ENCODE measurements at regions not wholly inside any gene's neighbourhood (a gene's known extent, or its start where the extent isn't known, plus 50 kb on each side); places are given as distances from the start of the nearest gene placed in this dataset.

GRCh38 chr1:14138135-14138506 is 438.1 kb downstream of the PRDM2 start:
- no peak for DNase-seq
- Histone ChIP-seq H3K9me3 (ENCODE audit: insufficient read depth, low read depth) (no peaks in the 10 kb centered on the region), H3K9me2 (ENCODE audit: insufficient read depth) (no peaks in the 10 kb centered on the region), H3F3A (ENCODE audit: insufficient read depth, low read depth) (no peaks in the 10 kb centered on the region), H3K4me2 (no peak overlapping the region), H4K20me1 (ENCODE audit: insufficient read depth) (no peaks in the 10 kb centered on the region), H3K27ac (no peak overlapping the region), H2AFZ (no peak overlapping the region), H3K79me2 (ENCODE audit: low read depth) (no peaks in the 10 kb centered on the region), H3K27me3 (ENCODE audit: insufficient read depth, low read depth) (peaks cover 3% of the 10 kb centered on the region; the same call in 1 of the 2 replicates), H3K4me1 (replicated peaks; ENCODE audit: insufficient read depth) (no peaks in the 10 kb centered on the region), H3K36me3 (ENCODE audit: low read depth) (no peaks in the 10 kb centered on the region), H3K4me3 (no peak overlapping the region)
- ChIA-PET CTCF (no interaction called here), POLR2A (ENCODE audit: unreplicated experiment) (no interaction called here)
- intact Hi-C loops (cut with micrococcal nuclease; ENCODE audit: unreplicated experiment): no loop called here
- BruUV-seq (replicated peaks): no TSS peak
- TF ChIP-seq CTCF (conservative IDR thresholded peaks at IDR 0.05): no peak

GRCh38 chr1:14138687-14139086 is 438.7 kb downstream of the PRDM2 start:
- ChIA-PET POLR2A (ENCODE audit: unreplicated experiment) (no interaction called here), CTCF (no interaction called here)
- no peak overlapping the region for H3K27ac ChIP-seq
- H3F3A ChIP-seq (ENCODE audit: insufficient read depth, low read depth): no peaks in the 10 kb centered on the region
- H3K4me3 ChIP-seq: no peak overlapping the region
- no peaks in the 10 kb centered on the region for H3K9me2 ChIP-seq (ENCODE audit: insufficient read depth)
- no peaks in the 10 kb centered on the region for H3K36me3 ChIP-seq (ENCODE audit: low read depth)
- no peak overlapping the region for H2AFZ ChIP-seq
- intact Hi-C loops (cut with micrococcal nuclease; ENCODE audit: unreplicated experiment): no loop called here
- no peak for TF ChIP-seq CTCF (conservative IDR thresholded peaks at IDR 0.05)
- TF ChIP-seq EZH2 (IDR thresholded peaks at IDR 0.05; ENCODE audit: low read depth): no peak
- no peaks in the 10 kb centered on the region for H3K79me2 ChIP-seq (ENCODE audit: low read depth)
- H3K4me2 ChIP-seq: no peak overlapping the region
- H4K20me1 ChIP-seq (ENCODE audit: insufficient read depth): no peaks in the 10 kb centered on the region
- peaks cover 3% of the 10 kb centered on the region; the same call in 1 of the 2 replicates for H3K27me3 ChIP-seq (ENCODE audit: insufficient read depth, low read depth)
- H3K9me3 ChIP-seq (ENCODE audit: insufficient read depth, low read depth): no peaks in the 10 kb centered on the region
- no peak for DNase-seq
- no peaks in the 10 kb centered on the region for H3K4me1 ChIP-seq (replicated peaks; ENCODE audit: insufficient read depth)
- BruUV-seq (replicated peaks): no TSS peak

GRCh38 chr1:14140831-14141401 is 440.9 kb downstream of the PRDM2 start:
- no peaks in the 10 kb centered on the region for H3K79me2 ChIP-seq (ENCODE audit: low read depth)
- TF ChIP-seq CTCF (conservative IDR thresholded peaks at IDR 0.05) (no peak), EZH2 (IDR thresholded peaks at IDR 0.05; ENCODE audit: low read depth) (no peak)
- CTCF ChIA-PET: interaction anchor here (0.7 kb wide), 1 partner anchor 689 kb away, joined by 3 read pairs; no protein-coding TSS in a partner anchor
- no peaks in the 10 kb centered on the region for H3F3A ChIP-seq (ENCODE audit: insufficient read depth, low read depth)
- no peak for DNase-seq
- POLR2A ChIA-PET (ENCODE audit: unreplicated experiment): no interaction called here
- peaks cover 3% of the 10 kb centered on the region; the same call in 1 of the 2 replicates for H3K27me3 ChIP-seq (ENCODE audit: insufficient read depth, low read depth)
- no peaks in the 10 kb centered on the region for H3K36me3 ChIP-seq (ENCODE audit: low read depth)
- H3K9me3 ChIP-seq (ENCODE audit: insufficient read depth, low read depth): no peaks in the 10 kb centered on the region
- H3K9me2 ChIP-seq (ENCODE audit: insufficient read depth): no peaks in the 10 kb centered on the region
- H2AFZ ChIP-seq: no peak overlapping the region
- no TSS peak for BruUV-seq (replicated peaks)
- no peaks in the 10 kb centered on the region for H4K20me1 ChIP-seq (ENCODE audit: insufficient read depth)
- no peak overlapping the region for H3K4me3 ChIP-seq
- no peak overlapping the region for H3K4me2 ChIP-seq
- H3K4me1 ChIP-seq (replicated peaks; ENCODE audit: insufficient read depth): no peaks in the 10 kb centered on the region
- intact Hi-C loops (cut with micrococcal nuclease; ENCODE audit: unreplicated experiment): no loop called here
- no peak overlapping the region for H3K27ac ChIP-seq

Data from PC-9 (cell line).